H1 (cell line): ENCODE measurements at regions not wholly inside any gene's neighbourhood (a gene's known extent, or its start where the extent isn't known, plus 50 kb on each side); places are given as distances from the start of the nearest gene placed in this dataset.

Source experiments
- CTCF ChIA-PET: fragments of 300-600 bp; sonication (Branson Sonifier 250); formaldehyde crosslinking; loops from one replicate; lab custom pipeline; 2021; ENCODE audit not compliant: partially characterized antibody; lab: Charles Lee
- POLR2A ChIA-PET: fragments of 300-600 bp; sonication (Branson Sonifier 250); formaldehyde crosslinking; loops from one replicate; lab custom pipeline; 2021; ENCODE audit warnings: inconsistent platforms; ENCODE audit not compliant: partially characterized antibody; lab: Charles Lee
- DNase-seq, 2 experiments: peaks; one replicate each; pipeline versions ENCODE4 v3.0.0 to v3.0.0-alpha.2; 2010 to 2022; ENCODE audit warnings: low spot score in 2 of 2, low read depth in 1 of 2, mixed read lengths in 1 of 2
- FAIRE-seq: peaks from 2 replicates; lab custom pipeline; 2011; peaks lifted over from hg19 to GRCh38; lab: Jason Lieb, UNC
- H2AFZ ChIP-seq: 2 replicates; pipeline ENCODE4 v1.8.1; 2012; ENCODE audit warnings: low read length, inconsistent platforms
- H2AK5ac ChIP-seq: 2 replicates; pipeline ENCODE4 v1.6.1; 2013; ENCODE audit warnings: low read depth, low read length
- H2BK120ac ChIP-seq: replicated peaks from 2 replicates; pipeline ENCODE3; 2013; ENCODE audit warnings: low read depth, low read length, inconsistent platforms
- H2BK12ac ChIP-seq: 2 replicates; pipeline ENCODE4 v1.6.1; 2013; ENCODE audit warnings: low read depth, low read length
- H2BK15ac ChIP-seq: 2 replicates; pipeline ENCODE4 v1.6.1; 2013; ENCODE audit warnings: low read length
- H2BK20ac ChIP-seq: 2 replicates; pipeline ENCODE4 v1.6.1; 2013; ENCODE audit warnings: low read length
- H2BK5ac ChIP-seq: 2 replicates; pipeline ENCODE4 v1.6.1; 2013; ENCODE audit warnings: low read depth, low read length
- H3K14ac ChIP-seq: 2 replicates; pipeline ENCODE4 v1.6.1; 2013; ENCODE audit warnings: inconsistent platforms; ENCODE audit not compliant: insufficient read length
- H3K18ac ChIP-seq: 2 replicates; pipeline ENCODE4 v1.6.1; 2013; ENCODE audit warnings: low read length; ENCODE audit errors: extremely low read depth
- H3K23ac ChIP-seq: 2 replicates; pipeline ENCODE4 v1.6.1; 2013; ENCODE audit warnings: inconsistent platforms; ENCODE audit not compliant: insufficient read length
- H3K23me2 ChIP-seq: 2 replicates; pipeline ENCODE4 v1.6.1; 2013; ENCODE audit warnings: low read depth, low read length
- H3K27ac ChIP-seq: 2 replicates; pipeline ENCODE4 v1.6.1; 2011; ENCODE audit warnings: low read depth, low read length, inconsistent platforms
- H3K27me3 ChIP-seq, 4 experiments: replicated peaks in 1 of 4; 1 replicate in 1 of 4; 2 replicates in 3 of 4; pipeline versions ENCODE4 v1.6.1 to v1.8.1; 2011 to 2013; ENCODE audit warnings: low read length in 3 of 4, mild to moderate bottlenecking in 3 of 4, inconsistent platforms in 2 of 4, mixed read lengths in 2 of 4, moderate library complexity in 1 of 4; ENCODE audit not compliant: control insufficient read depth in 3 of 4, insufficient read depth in 3 of 4; ENCODE audit errors: extremely low read depth in 1 of 4
- H3K36me3 ChIP-seq, 4 experiments: 2 replicates each; pipeline versions ENCODE4 v1.6.1 to v1.8.1; 2011 to 2013; ENCODE audit warnings: mild to moderate bottlenecking in 4 of 4, low read length in 3 of 4, moderate library complexity in 2 of 4, control low read depth in 1 of 4, inconsistent platforms in 1 of 4; ENCODE audit not compliant: insufficient read depth in 4 of 4, control insufficient read depth in 2 of 4
- H3K4ac ChIP-seq: replicated peaks from 2 replicates; pipeline ENCODE3; 2013; ENCODE audit warnings: low read length, low read depth, mixed read lengths, inconsistent platforms; ENCODE audit not compliant: insufficient read length
- H3K4me1 ChIP-seq, 4 experiments: replicated peaks in 1 of 4; 1 replicate in 1 of 4; 2 replicates in 3 of 4; pipeline versions ENCODE4 v1.6.1 to v1.8.1; 2011 to 2013; ENCODE audit warnings: low read length in 3 of 4, inconsistent platforms in 2 of 4, mixed read lengths in 1 of 4; ENCODE audit not compliant: insufficient read depth in 4 of 4, control insufficient read depth in 3 of 4
- H3K4me2 ChIP-seq, 2 experiments: 2 replicates each; pipeline versions ENCODE4 v1.6.1 to v1.8.1; 2011 to 2013; ENCODE audit warnings: low read depth in 2 of 2, low read length in 2 of 2, control low read depth in 1 of 2, inconsistent platforms in 1 of 2, mild to moderate bottlenecking in 1 of 2; ENCODE audit not compliant: insufficient read depth in 1 of 2
- H3K4me3 ChIP-seq, 4 experiments: fragments of 200-600, 300-600 bp in 1 of 4; sonication (generic), shearing (Covaris generic), sonication (Bioruptor Twin) in 1 of 4; 2 replicates each; pipeline versions ENCODE4 v1.5.1 to v1.8.1; 2011 to 2016; ENCODE audit warnings: low read length in 4 of 4, low read depth in 3 of 4, control low read depth in 2 of 4, inconsistent platforms in 2 of 4, mild to moderate bottlenecking in 2 of 4, mixed read lengths in 1 of 4, moderate library complexity in 1 of 4; ENCODE audit not compliant: insufficient read depth in 2 of 4; ENCODE audit errors: extremely low read depth in 1 of 4
- H3K56ac ChIP-seq: replicated peaks from 2 replicates; pipeline ENCODE3; 2013; ENCODE audit warnings: low read depth, mild to moderate bottlenecking, mixed read lengths, low read length, inconsistent platforms; ENCODE audit not compliant: insufficient read length
- H3K79me1 ChIP-seq: 2 replicates; pipeline ENCODE4 v1.6.1; 2013; ENCODE audit warnings: low read depth, low read length, control low read depth
- H3K79me2 ChIP-seq, 2 experiments: 2 replicates each; pipeline versions ENCODE4 v1.6.1 to v1.8.1; 2012 to 2013; ENCODE audit warnings: low read length in 2 of 2, mild to moderate bottlenecking in 2 of 2, inconsistent platforms in 1 of 2; ENCODE audit not compliant: insufficient read depth in 2 of 2, control insufficient read depth in 1 of 2
- H3K9ac ChIP-seq, 4 experiments: replicated peaks in 1 of 4; 1 replicate in 1 of 4; 2 replicates in 3 of 4; pipeline versions ENCODE4 v1.6.1 to v1.8.1; 2011 to 2013; ENCODE audit warnings: low read depth in 3 of 4, low read length in 3 of 4, control low read depth in 2 of 4, mild to moderate bottlenecking in 2 of 4, moderate library complexity in 2 of 4, inconsistent platforms in 1 of 4; ENCODE audit errors: extremely low read depth in 1 of 4
- H3K9me3 ChIP-seq, 2 experiments: 2 replicates each; pipeline versions ENCODE4 v1.6.1 to v1.8.1; 2012 to 2013; ENCODE audit warnings: mild to moderate bottlenecking in 2 of 2, moderate library complexity in 2 of 2, control low read depth in 1 of 2, inconsistent platforms in 1 of 2, low read depth in 1 of 2, low read length in 1 of 2, mixed read lengths in 1 of 2; ENCODE audit not compliant: insufficient read depth in 2 of 2
- H4K20me1 ChIP-seq, 2 experiments: replicated peaks in 1 of 2; 2 replicates each; pipeline versions ENCODE3 to v1.8.1; 2011 to 2013; ENCODE audit warnings: inconsistent platforms in 2 of 2, low read length in 2 of 2, mild to moderate bottlenecking in 1 of 2; ENCODE audit not compliant: insufficient read depth in 2 of 2, control insufficient read depth in 1 of 2
- H4K5ac ChIP-seq: 2 replicates; pipeline ENCODE4 v1.6.1; 2013; ENCODE audit warnings: low read length, low read depth, mixed read lengths, inconsistent platforms; ENCODE audit not compliant: insufficient read length
- H4K8ac ChIP-seq: 2 replicates; pipeline ENCODE4 v1.8.0; 2013; ENCODE audit warnings: mild to moderate bottlenecking, moderate library complexity, low read length, inconsistent platforms; ENCODE audit not compliant: insufficient read depth; ENCODE audit errors: extremely low read depth
- H4K91ac ChIP-seq: replicated peaks from 2 replicates; pipeline ENCODE3; 2013; ENCODE audit warnings: low read length, mixed read lengths, inconsistent platforms; ENCODE audit not compliant: insufficient read length
- CTCF ChIP-seq, 3 experiments: IDR thresholded peaks; 1 replicate in 2 of 3; 2 replicates in 1 of 3; pipeline versions ENCODE4 v1.5.1 to v1.6.1; 2011; ENCODE audit warnings: low read length in 3 of 3, mild to moderate bottlenecking in 3 of 3, inconsistent platforms in 2 of 3, low read depth in 1 of 3, moderate library complexity in 1 of 3; ENCODE audit not compliant: insufficient read depth in 1 of 3; ENCODE audit errors: control extremely low read depth in 1 of 3
- RFX5 ChIP-seq: IDR thresholded peaks from 2 replicates; pipeline ENCODE4 v1.6.1; 2011; ENCODE audit warnings: low read depth, low read length, improper control_type of control experiment, borderline replicate concordance
- RXRA ChIP-seq: IDR thresholded peaks from 2 replicates; pipeline ENCODE4 v1.6.1; 2011; ENCODE audit warnings: low read depth, mild to moderate bottlenecking, low read length, moderate library complexity; ENCODE audit not compliant: insufficient read depth
- SP2 ChIP-seq: IDR thresholded peaks from 2 replicates; pipeline ENCODE4 v1.6.1; 2012; ENCODE audit warnings: mild to moderate bottlenecking, low read length, inconsistent platforms
- TAF7 ChIP-seq: optimal IDR thresholded peaks from 2 replicates; pipeline ENCODE3; 2011; ENCODE audit warnings: low read depth, mild to moderate bottlenecking, inconsistent platforms, low read length, moderate library complexity, borderline replicate concordance
- WGBS, 2 experiments: shearing (Covaris generic) in 1 of 2; methylation state at CpG; one replicate each; pipeline versions ENCODE4 v1.1.6 to v1.1.7; 2013 to 2015; ENCODE audit warnings: low lambda C conversion rate in 2 of 2, mixed read lengths in 2 of 2, inconsistent platforms in 1 of 2, low coverage in 1 of 2, missing lambda C conversion rate in 1 of 2; ENCODE audit not compliant: insufficient replicate concordance in 2 of 2, insufficient coverage in 1 of 2, insufficient read length in 1 of 2; ENCODE audit errors: extremely low coverage in 1 of 2, missing lambda C conversion rate in 1 of 2; 5-methylcytosine and 5-hydroxymethylcytosine counted together

- Histone ChIP-seq H4K5ac (no peak overlapping the region), H3K23ac (no peak overlapping the region), H4K8ac (no peak overlapping the region), H4K91ac (no peak overlapping the region), H3K4me3 (no peak overlapping the region), H2BK120ac (no peak overlapping the region), H2AK5ac (no peak overlapping the region), H3K14ac (no peak overlapping the region), H3K36me3 (no peaks in the 10 kb centered on the region), H3K4me1 (0 out of 7 replicates have a peak, but pooled peaks cover 0 to 3% (median 0%) of the 10 kb centered on the region in 4 experiments), H3K79me1 (no peaks in the 10 kb centered on the region), H3K9ac (no peak overlapping the region), H2BK15ac (no peak overlapping the region), H2BK12ac (no peak overlapping the region), H3K79me2 (no peaks in the 10 kb centered on the region), H3K4me2 (no peak overlapping the region), H3K27ac (no peak overlapping the region), H3K27me3 (no peaks in the 10 kb centered on the region), H4K20me1 (no peaks in the 10 kb centered on the region), H2BK20ac (no peak overlapping the region), H2AFZ (no peak overlapping the region), H3K56ac (no peak overlapping the region), H3K23me2 (no peaks in the 10 kb centered on the region), H3K9me3 (peaks cover 0 to 4% of the 10 kb centered on the region in 2 experiments; a peak in 1 of 4 replicates), H2BK5ac (no peak overlapping the region), H3K18ac (no peak overlapping the region)
- DNase-seq = no peak
- 94% methylated on average over 1 of the region's 1 CpG; no CpG with 5 or more reads in 1 of the 2 experiments for WGBS, 2 experiments
- ChIA-PET CTCF (no interaction called here), POLR2A (no interaction called here)
- no peak for FAIRE-seq
- no peak for TF ChIP-seq SP2
- no peak for TF ChIP-seq CTCF (IDR thresholded peaks at IDR 0.05; ENCODE audit: control extremely low read depth in 1 of 3, insufficient read depth in 1 of 3, low read depth in 1 of 3, low read length in 3 of 3)
- TF ChIP-seq RXRA = no peak
- TF ChIP-seq TAF7 = no peak
- no peak for TF ChIP-seq RFX5
- TF ChIP-seq, all 59 proteins: peak for 0
- no peak overlapping the region for H3K4ac ChIP-seq
Measured at GRCh38 chr2:63721082-63721424, 120.6 kb upstream of the UGP2 start.
